Left ventricle myocardium superior (tissue), 1 donor: ENCODE measurements at regions not wholly inside any gene's neighbourhood (a gene's known extent, or its start where the extent isn't known, plus 50 kb on each side); places are given as distances from the start of the nearest gene placed in this dataset.

Experiments used
- ATAC-seq: fragments of 200-7000 bp; cut with Tn5 transposase; one replicate; pipeline ENCODE4 v1.9.1; 2020; ENCODE audit warnings: mild to moderate bottlenecking, moderate library complexity
- DNase-seq: peaks from one replicate; pipeline ENCODE4 v3.0.0-alpha.2; 2020
- intact Hi-C: fragments of 100-400 bp; cut with micrococcal nuclease; formaldehyde crosslinking; loops from one replicate; pipeline ENCODE4 v1.11.0; 2022
- donor health status: DM: no; HTN: yes; CAD: no; lungs with severe emphysema.

- DNase-seq: no peak
- intact Hi-C loops: no loop called here
- ATAC-seq: no peak
These were observed 342.7 kb downstream of the DEPDC1B start for GRCh38 chr5:60357302-60357701.

GRCh38 chr5:60356745-60357144, 343.2 kb downstream of the DEPDC1B start:
- DNase-seq (no peak), ATAC-seq (no peak)
- intact Hi-C loops: no loop called here

- ATAC-seq: no peak
- no peak for DNase-seq
- intact Hi-C loops: no loop called here
These were observed 344.8 kb downstream of the DEPDC1B start for GRCh38 chr5:60355181-60355580.

- intact Hi-C loops: no loop called here
- ATAC-seq (no peak), DNase-seq (no peak)
These were observed 345.7 kb downstream of the DEPDC1B start for GRCh38 chr5:60354311-60354710.

GRCh38 chr5:60352992-60353599, 346.9 kb downstream of the DEPDC1B start:
- ATAC-seq (no peak), DNase-seq (no peak)
- intact Hi-C loops: no loop called here

- ATAC-seq: no peak
- intact Hi-C loops: no loop called here
- DNase-seq: no peak
These were observed 349.2 kb downstream of the DEPDC1B start for GRCh38 chr5:60350794-60351193.

GRCh38 chr5:60349891-60350415, 350.0 kb downstream of the DEPDC1B start:
- intact Hi-C loops: no loop called here
- ATAC-seq (no peak), DNase-seq (no peak)

GRCh38 chr5:60346393-60346792, 353.6 kb downstream of the DEPDC1B start:
- intact Hi-C loops: no loop called here
- DNase-seq: no peak
- no peak for ATAC-seq

GRCh38 chr5:60343102-60343501, 356.9 kb downstream of the DEPDC1B start:
- no peak for DNase-seq
- ATAC-seq: no peak
- intact Hi-C loops: no loop called here

- DNase-seq (no peak), ATAC-seq (no peak)
- intact Hi-C loops: no loop called here
These were observed 358.9 kb downstream of the DEPDC1B start for GRCh38 chr5:60340965-60341471.

GRCh38 chr5:60340326-60340725, 359.6 kb downstream of the DEPDC1B start:
- ATAC-seq (no peak), DNase-seq (no peak)
- intact Hi-C loops: no loop called here

- intact Hi-C loops: no loop called here
- ATAC-seq (no peak), DNase-seq (peak; percentile 43)
These were observed 360.2 kb downstream of the DEPDC1B start for GRCh38 chr5:60339691-60340201.

GRCh38 chr5:60338846-60339245, 361.1 kb downstream of the DEPDC1B start:
- intact Hi-C loops: no loop called here
- no peak for DNase-seq
- ATAC-seq: no peak

GRCh38 chr5:60336491-60336890, 363.5 kb downstream of the DEPDC1B start:
- ATAC-seq: no peak
- intact Hi-C loops: no loop called here
- DNase-seq: no peak

- intact Hi-C loops: no loop called here
- no peak for ATAC-seq
- DNase-seq: no peak
These were observed 364.1 kb downstream of the DEPDC1B start for GRCh38 chr5:60335913-60336312.

GRCh38 chr5:60334281-60334713, 365.7 kb downstream of the DEPDC1B start:
- DNase-seq (no peak), ATAC-seq (no peak)
- intact Hi-C loops: no loop called here

GRCh38 chr5:60333005-60333571, 366.9 kb downstream of the DEPDC1B start:
- intact Hi-C loops: no loop called here
- ATAC-seq (no peak), DNase-seq (no peak)

GRCh38 chr5:60332244-60333004, 367.5 kb downstream of the DEPDC1B start:
- ATAC-seq (no peak), DNase-seq (no peak)
- intact Hi-C loops: no loop called here

GRCh38 chr5:60330236-60330635, 369.7 kb downstream of the DEPDC1B start:
- DNase-seq (no peak), ATAC-seq (no peak)
- intact Hi-C loops: no loop called here

GRCh38 chr5:60325870-60326269, 374.1 kb downstream of the DEPDC1B start:
- intact Hi-C loops: no loop called here

More at GRCh38 chr5:60325870-60326269, 374.1 kb downstream of the DEPDC1B start:
- ATAC-seq: no peak
- DNase-seq: no peak
